ENCODE measurements at regions not wholly inside any gene's neighbourhood (a gene's known extent, or its start where the extent isn't known, plus 50 kb on each side); places are given as distances from the start of the nearest gene placed in this dataset.
"Not testable (repeated sequence)": the region's sequence is repeated elsewhere in the genome, so short reads cannot be mapped to it uniquely, and the experiment has no call there.

DNA sequence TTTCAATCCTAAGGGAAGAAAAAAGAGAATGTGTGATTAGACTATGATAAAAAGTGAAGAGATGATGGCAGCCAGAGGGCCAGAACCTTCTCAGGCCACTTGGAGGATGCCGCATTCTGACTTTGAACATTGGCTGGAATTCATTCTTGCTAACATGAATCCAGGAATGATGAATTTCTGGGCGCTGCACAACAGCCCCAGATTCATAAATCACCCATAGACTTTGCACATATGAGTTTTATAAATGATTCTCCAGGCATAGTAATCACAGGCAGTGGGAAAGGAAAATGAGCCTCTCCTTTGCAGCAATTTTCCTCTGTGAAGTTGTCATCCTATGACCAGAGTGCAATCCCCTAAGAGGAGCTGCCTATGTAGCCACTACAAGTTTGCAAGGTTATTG, 555.4 kb downstream of the KCTD12 start:
- DNase-seq = no peak

- DNase-seq = no peak
Measured at GRCh38 chr13:76329866-76330580, 556.2 kb downstream of the KCTD12 start.

GRCh38 chr13:76329004-76329403, 557.2 kb downstream of the KCTD12 start:
- no peak for DNase-seq

DNA sequence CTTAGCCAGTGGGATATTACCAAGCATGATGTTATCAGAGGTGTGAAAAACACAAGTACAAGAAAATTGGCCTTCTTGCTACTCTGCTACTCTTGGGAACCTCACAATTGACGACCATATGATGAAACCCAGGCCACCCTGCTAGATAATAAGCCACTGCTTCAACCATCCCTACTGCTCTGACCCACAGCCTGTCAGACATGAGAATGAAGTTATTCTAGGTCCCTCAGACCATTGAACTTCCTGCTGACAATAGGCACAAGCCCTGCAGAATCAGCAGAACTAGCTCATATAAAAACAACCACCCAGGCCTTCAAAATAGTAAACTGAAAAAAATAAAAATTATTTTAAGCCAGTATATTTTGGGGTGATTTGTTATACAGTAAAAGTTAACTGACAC, 559.9 kb downstream of the KCTD12 start:
- no peak for DNase-seq

DNA sequence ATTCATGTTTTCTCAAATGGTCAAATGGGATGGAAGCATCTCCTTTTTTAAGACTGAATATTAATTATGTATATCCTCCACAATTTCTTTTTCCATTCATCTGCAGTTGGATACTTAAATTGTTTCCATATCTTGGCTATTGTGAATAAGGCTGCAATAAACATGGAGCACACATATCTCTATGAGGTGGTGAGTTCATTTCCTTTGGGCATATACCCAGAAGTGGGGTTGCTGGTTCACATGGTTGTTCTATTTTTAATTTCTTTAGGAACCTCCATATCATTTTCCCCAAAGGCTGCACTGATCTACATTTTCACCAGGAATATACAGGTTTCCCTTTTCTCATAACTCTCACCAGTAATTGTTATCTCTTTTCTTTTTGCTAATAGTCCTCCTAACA, 566.3 kb downstream of the KCTD12 start:
- no peak for DNase-seq

DNA sequence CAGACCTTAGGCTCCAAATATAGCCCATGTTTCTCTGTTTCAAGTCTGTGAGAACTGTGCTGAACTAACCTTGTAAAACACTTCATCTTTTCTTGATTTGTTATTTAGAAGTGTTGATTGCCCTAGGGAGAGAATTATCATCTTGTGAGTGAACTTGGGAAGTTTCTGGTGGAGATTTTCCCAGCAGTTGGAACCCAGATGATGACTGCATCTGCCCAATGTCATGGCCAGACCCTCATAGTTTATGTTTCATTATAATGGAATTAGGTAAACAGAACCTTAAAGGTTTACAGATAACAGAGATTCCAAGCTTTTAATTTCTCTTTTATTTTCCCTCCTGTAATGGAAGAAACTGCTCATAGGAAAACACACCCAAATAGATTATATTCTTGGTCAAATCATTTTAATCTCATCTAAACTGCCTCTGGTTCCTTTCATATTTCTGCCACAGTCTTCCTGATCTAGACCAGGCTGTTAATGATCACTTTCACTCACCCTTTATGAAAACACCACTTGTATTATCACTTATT, 569.1 kb downstream of the KCTD12 start:
- DNase-seq = no peak

GRCh38 chr13:76314495-76314894, 571.7 kb downstream of the KCTD12 start:
- no peak for DNase-seq

DNA sequence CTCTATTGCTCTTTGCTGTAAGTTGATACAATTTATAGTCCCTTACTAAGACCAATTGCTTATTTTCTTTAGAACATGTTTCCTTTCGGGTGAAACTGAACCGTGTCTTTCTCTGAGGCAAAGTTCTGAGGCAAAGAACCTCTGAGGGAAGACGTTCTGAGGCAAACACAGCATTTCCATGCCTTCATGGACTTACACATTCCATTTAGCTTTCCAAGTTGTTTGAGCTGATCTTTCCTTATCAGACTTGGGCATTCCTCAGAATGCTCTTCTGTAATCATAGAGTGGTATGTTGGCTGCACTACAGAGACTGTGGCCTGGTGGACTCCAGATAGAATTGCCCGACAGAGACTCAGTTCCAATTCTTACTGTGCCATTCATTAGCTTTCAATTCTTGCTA, 579.1 kb downstream of the KCTD12 start:
- DNase-seq = no peak

GRCh38 chr13:76300688-76301087, 585.5 kb downstream of the KCTD12 start:
- no peak for DNase-seq

DNA sequence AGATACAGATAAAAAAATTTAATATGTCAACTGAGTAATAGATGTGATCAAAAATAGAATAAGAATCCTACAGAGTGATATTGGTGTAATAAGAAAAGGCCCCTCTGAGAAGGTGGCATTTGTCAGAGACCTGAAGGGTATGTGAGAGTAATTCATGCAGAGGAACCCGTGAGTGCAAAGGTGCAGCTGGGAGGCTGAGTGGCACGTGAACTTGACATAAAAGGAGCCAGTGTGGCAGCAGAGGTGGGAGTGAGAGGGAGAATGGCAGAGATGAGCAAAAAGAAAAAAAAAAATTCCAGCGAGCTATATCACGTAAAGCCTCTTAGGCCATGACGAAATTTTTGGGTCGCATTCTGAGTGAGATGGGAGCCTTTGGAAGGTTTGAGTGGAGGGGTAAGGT, 588.9 kb downstream of the KCTD12 start:
- no peak for DNase-seq

DNA sequence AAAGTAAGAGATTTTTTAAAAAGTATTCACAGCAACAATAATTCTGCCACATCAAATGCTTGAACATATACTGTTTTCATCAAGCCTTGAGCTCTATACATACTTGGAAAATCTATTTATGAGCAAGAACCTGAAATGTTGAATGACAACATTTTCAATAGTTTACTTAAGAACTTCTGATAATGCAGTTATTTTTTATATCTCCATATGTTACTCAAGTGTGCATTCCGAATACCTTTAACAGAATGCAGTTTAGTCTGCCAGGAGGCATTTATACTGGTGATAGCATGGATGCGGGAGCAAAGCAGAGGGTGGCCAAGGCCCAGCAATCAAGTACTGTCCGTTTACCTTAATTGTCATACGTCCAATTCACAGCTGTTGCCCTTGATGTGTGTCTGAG, 589.5 kb downstream of the KCTD12 start:
- DNase-seq = no peak

DNA sequence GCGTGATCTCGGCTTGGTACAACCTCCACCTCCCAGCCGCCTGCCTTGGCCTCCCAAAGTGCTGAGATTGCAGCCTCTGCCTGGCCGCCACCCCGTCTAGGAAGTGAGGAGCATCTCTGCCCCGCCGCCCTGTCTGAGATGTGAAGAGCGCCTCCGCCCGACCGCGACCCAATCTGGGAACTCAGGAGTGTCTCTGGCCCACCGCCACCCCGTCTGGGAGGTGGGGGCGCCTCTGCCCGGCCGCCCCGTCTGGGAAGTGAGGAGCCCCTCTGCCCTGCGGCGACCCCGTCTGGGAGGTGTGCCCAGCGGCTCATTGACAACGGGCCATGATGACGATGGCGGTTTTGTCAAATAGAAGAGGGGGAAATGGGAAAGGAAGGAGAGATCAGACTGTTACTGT, 591.2 kb downstream of the KCTD12 start:
- not testable (repeated sequence) for DNase-seq

- no peak for DNase-seq
Measured at GRCh38 chr13:76293751-76294150, 592.5 kb downstream of the KCTD12 start.

- no peak for DNase-seq
Measured at GRCh38 chr13:76293346-76293745, 592.9 kb downstream of the KCTD12 start.

DNA sequence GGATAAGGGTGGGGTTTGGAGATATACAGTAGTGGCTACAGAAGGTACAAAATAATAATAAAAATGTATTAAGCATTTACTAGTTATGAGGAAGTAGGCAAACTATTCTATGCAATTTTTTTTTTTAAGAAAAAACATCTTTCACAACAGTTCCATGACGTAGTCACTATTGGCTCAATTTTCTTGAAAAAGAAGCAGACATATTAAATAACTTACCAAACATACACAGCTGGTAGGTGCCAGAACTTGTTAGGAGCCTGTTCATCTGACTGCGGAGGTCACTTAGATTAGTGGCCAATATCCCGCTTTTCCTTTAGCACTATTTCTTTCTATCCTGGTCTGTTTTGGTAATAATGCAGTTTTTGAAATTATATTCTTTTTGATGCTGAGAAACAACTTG, 593.5 kb downstream of the KCTD12 start:
- DNase-seq = no peak

GRCh38 chr13:76292031-76292430, 594.2 kb downstream of the KCTD12 start:
- no peak for DNase-seq

DNA sequence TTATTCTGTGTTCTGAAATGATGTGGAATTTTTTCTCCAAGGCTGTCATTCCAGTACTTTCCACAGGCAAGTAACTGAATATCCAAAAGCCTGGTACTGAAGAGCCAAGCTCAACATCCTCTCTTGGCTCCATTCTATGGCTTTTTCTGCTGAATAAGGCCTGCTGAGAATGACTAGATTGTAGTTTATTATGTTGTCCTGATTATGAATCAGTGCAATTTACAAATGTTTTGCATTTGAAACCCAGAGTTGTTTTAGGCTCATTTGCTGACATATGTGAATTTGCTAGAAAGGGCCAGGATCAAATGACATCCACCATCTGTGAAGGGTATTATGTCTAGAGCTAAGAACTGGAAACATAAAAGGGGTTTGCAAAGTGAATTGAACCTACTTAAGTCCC, 596.6 kb downstream of the KCTD12 start:
- DNase-seq = no peak

- DNase-seq = no peak
Measured at GRCh38 chr13:76286178-76286577, 600.0 kb downstream of the KCTD12 start.

DNA sequence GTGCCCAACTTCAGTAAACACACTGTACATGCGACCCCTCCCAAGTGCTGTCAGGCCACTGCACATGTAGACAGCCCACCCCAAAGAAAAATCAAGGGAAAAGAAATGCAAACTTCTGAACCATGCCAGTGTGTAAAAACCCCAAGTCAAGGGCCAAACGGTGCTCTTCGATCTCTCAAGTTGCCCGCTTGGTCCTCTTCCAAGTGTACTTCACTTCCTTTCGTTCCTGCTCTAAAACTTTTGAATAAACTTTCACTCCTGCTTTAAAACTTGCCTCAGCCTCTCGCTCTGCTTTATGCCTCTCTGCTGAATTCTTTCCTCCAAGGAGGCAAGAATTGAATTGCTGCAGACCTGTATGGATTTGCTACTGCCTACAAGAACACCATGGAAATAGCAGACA, 600.7 kb downstream of the KCTD12 start:
- DNase-seq = no peak

DNA sequence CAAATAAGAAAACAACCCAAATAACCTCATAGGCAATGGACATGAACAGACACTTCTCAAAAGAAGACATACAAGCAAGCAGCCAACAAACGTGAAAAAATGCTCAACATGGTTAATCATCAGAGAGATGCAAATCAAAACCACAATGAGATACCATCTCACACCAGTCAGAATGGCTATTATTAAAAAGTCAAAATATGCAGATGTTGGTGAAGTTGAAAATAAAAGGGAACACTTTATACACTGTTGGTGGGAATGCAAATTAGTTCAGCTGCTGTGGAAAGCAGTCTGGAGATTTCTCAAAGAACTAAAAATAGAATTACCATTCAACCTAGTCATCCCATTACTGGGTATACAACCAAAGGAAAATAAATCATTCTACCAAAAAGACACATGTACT, 606.4 kb downstream of the KCTD12 start:
- not testable (repeated sequence) for DNase-seq

DNA sequence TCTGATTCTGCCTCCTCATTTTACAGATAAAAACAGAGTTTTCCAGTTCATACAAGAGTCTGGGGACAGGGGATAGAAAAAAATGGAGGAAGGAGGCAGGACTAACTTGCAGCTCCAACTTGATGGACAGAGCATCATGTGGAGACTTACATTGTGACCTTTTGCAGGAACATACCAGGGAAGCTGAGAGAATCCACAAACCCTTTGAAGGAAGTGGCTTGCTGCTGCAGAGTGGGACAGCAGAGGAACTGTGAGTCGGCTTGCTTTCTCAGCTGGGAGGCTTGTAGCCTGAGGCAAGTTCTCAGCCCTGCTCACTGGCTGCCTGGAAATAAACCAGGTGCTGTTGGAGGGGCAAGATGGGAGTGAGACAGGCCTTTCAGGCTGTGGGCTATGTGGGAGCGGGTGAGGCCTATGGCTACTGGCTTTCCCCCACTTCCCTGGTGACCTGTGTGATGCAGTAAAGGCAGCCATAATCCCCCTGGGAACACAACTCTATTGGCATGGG, 614.4 kb downstream of the KCTD12 start:
- DNase-seq = no peak

DNA sequence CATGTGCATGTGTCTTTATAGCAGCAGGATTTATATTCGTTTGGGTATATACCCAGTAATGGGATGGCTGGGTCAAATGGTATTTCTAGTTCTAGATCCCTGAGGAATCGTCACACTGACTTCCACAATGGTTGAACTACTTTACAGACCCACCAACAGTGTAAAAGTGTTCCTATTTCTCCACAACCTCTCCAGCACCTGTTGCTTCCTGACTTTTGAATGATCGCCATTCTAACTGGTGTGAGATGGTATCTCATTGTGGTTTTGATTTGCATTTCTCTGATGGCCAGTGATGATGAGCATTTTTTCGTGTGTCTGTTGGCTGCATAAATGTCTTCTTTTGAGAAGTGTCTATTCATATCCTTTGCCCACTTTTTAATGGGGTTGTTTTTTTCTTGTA, 617.9 kb downstream of the KCTD12 start:
- DNase-seq = not testable (repeated sequence)

GRCh38 chr13:76267216-76267615, 619.0 kb downstream of the KCTD12 start:
- no peak for DNase-seq

- no peak for DNase-seq
Measured at GRCh38 chr13:76266561-76266960, 619.6 kb downstream of the KCTD12 start.

DNA sequence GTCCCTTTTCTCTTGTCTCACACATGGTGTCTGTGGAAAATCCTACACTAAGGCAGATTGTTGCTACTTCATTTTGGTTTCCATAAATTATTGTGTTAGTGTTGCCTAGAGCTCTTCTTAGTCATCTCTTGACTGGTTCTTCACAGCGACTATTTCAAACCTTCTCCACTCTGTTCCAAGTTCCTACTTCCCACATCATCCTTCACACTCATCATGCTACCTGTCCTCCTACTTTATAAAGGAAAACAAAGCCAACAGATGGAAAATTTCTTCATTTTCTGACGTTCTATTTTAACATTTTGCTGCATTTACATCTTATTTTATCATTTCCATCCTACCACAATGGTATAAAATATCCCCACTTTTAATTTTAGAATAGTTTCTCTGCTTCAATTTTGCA, 614.1 kb downstream of the LMO7 start:
- no peak for DNase-seq

All from DMS153 (cell line).